Hepatocyte (in vitro differentiated cells): ENCODE measurements at regions not wholly inside any gene's neighbourhood (a gene's known extent, or its start where the extent isn't known, plus 50 kb on each side); places are given as distances from the start of the nearest gene placed in this dataset.

Source experiments
- EZH2 ChIP-seq: fragments of 200-600 bp; sonication (generic); IDR thresholded peaks from 2 replicates; pipeline ENCODE4 v1.6.1; 2016; ENCODE audit warnings: antibody characterized with exemption, mild to moderate bottlenecking, borderline replicate concordance
- EZH2phosphoT487 ChIP-seq: fragments of 200-600 bp; sonication (generic); IDR thresholded peaks from one replicate; pipeline ENCODE4 v1.6.1; 2018; ENCODE audit warnings: antibody characterized with exemption, mild to moderate bottlenecking, low read depth, moderate library complexity; ENCODE audit not compliant: unreplicated experiment, severe bottlenecking
- TF ChIP-seq, protein P1 (sequence below): fragments of 200-600 bp; sonication (generic); IDR thresholded peaks from 2 replicates; pipeline ENCODE4 v1.5.1; 2016; ENCODE audit warnings: antibody characterized with exemption, mild to moderate bottlenecking; ENCODE audit not compliant: poor library complexity

DNA sequence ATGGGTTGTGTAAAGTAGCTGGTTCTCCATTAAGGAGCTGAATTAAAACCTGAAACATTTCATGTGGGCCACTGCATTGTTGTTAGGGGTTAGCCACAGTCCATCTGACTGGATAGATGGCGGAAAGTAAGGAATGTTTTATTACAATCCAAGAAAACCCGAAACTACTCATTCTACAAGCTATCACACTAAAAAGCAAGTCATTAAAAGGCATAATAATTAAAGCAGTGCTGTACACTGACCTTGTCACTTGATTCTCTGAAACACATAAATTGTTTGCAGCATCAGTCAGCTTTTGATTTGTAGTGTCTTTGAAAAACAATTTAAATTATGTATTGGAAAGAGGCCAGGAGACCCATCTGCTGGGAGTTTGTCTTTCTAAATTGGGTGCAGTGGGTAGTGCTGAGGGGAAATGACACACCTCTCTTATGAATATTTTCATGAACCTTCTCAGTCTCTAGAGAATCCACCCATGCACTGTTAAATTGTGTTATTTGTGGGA, 75.7 kb upstream of the ANK2 start:
- TF ChIP-seq, protein P1, sequence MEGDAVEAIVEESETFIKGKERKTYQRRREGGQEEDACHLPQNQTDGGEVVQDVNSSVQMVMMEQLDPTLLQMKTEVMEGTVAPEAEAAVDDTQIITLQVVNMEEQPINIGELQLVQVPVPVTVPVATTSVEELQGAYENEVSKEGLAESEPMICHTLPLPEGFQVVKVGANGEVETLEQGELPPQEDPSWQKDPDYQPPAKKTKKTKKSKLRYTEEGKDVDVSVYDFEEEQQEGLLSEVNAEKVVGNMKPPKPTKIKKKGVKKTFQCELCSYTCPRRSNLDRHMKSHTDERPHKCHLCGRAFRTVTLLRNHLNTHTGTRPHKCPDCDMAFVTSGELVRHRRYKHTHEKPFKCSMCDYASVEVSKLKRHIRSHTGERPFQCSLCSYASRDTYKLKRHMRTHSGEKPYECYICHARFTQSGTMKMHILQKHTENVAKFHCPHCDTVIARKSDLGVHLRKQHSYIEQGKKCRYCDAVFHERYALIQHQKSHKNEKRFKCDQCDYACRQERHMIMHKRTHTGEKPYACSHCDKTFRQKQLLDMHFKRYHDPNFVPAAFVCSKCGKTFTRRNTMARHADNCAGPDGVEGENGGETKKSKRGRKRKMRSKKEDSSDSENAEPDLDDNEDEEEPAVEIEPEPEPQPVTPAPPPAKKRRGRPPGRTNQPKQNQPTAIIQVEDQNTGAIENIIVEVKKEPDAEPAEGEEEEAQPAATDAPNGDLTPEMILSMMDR = no peak
- TF ChIP-seq EZH2 (no peak), EZH2phosphoT487 (no peak)
